Smooth muscle cell (in vitro differentiated cells): ENCODE measurements at regions not wholly inside any gene's neighbourhood (a gene's known extent, or its start where the extent isn't known, plus 50 kb on each side); places are given as distances from the start of the nearest gene placed in this dataset.

ENCODE experiments used
- DNase-seq: peaks from one replicate; lab custom pipeline; 2025; ENCODE audit not compliant: unreplicated experiment; lab: John Stamatoyannopoulos, UW
- H2AFZ ChIP-seq: fragments of 200-600 bp; sonication (generic); 2 replicates; pipeline ENCODE4 v1.6.0; 2016; ENCODE audit warnings: antibody characterized with exemption, low read depth, mild to moderate bottlenecking
- H3F3A ChIP-seq: fragments of 200-600 bp; sonication (generic); 2 replicates; pipeline ENCODE4 v1.6.0; 2017; ENCODE audit warnings: antibody characterized with exemption, low read depth
- H3K27ac ChIP-seq: fragments of 200-600 bp; sonication (generic); 2 replicates; pipeline ENCODE4 v1.5.1; 2016; ENCODE audit warnings: low read depth, mild to moderate bottlenecking
- H3K27me3 ChIP-seq: fragments of 200-600 bp; sonication (generic); 2 replicates; pipeline ENCODE4 v1.6.1; 2016; ENCODE audit warnings: low read depth, mild to moderate bottlenecking
- H3K36me3 ChIP-seq: fragments of 200-600 bp; sonication (generic); 2 replicates; pipeline ENCODE4 v1.5.1; 2016; ENCODE audit warnings: low read depth
- H3K4me1 ChIP-seq: fragments of 200-600 bp; sonication (generic); 2 replicates; pipeline ENCODE4 v1.5.1; 2016; ENCODE audit warnings: low read depth
- H3K4me2 ChIP-seq: fragments of 200-600 bp; sonication (generic); 2 replicates; pipeline ENCODE4 v1.6.0; 2016; ENCODE audit warnings: mild to moderate bottlenecking
- H3K4me3 ChIP-seq: fragments of 200-600 bp; sonication (generic); 2 replicates; pipeline ENCODE4 v1.5.1; 2016; ENCODE audit warnings: mild to moderate bottlenecking
- H3K79me2 ChIP-seq: fragments of 200-600 bp; sonication (generic); 2 replicates; pipeline ENCODE4 v1.6.0; 2016; ENCODE audit warnings: low read depth, mild to moderate bottlenecking
- H3K9ac ChIP-seq: fragments of 200-600 bp; sonication (generic); 2 replicates; pipeline ENCODE4 v1.6.0; 2016; ENCODE audit warnings: low read depth
- H3K9me3 ChIP-seq: fragments of 200-600 bp; sonication (generic); replicated peaks from 2 replicates; pipeline ENCODE4 v1.5.1; 2016; ENCODE audit warnings: low read depth
- H4K20me1 ChIP-seq: fragments of 200-600 bp; sonication (generic); 2 replicates; pipeline ENCODE4 v1.6.0; 2016; ENCODE audit warnings: low read depth
- CTCF ChIP-seq: fragments of 200-600 bp; sonication (generic); IDR thresholded peaks from 2 replicates; pipeline ENCODE4 v1.5.1; 2017; ENCODE audit warnings: borderline replicate concordance, mild to moderate bottlenecking, antibody characterized with exemption; ENCODE audit not compliant: insufficient read depth, poor library complexity, severe bottlenecking
- WGBS: methylation state at CpG from one replicate; pipeline ENCODE4 v1.1.7; 2016; ENCODE audit warnings: low lambda C conversion rate; 5-methylcytosine and 5-hydroxymethylcytosine counted together

- H3K27ac ChIP-seq = no peak overlapping the region
- H3K79me2 ChIP-seq = no peaks in the 10 kb centered on the region
- no peaks in the 10 kb centered on the region for H3K27me3 ChIP-seq
- H3K9me3 ChIP-seq = no peaks in the 10 kb centered on the region
- 90% methylated on average over 7 of the region's 7 CpGs for WGBS
- no peaks in the 10 kb centered on the region for H3F3A ChIP-seq
- no peaks in the 10 kb centered on the region for H3K4me1 ChIP-seq
- H3K36me3 ChIP-seq = no peaks in the 10 kb centered on the region
- no peak for DNase-seq
- no peak overlapping the region for H2AFZ ChIP-seq
- H3K4me2 ChIP-seq = no peak overlapping the region
- H3K9ac ChIP-seq = no peak overlapping the region
- no peak overlapping the region for H3K4me3 ChIP-seq
- no peaks in the 10 kb centered on the region for H4K20me1 ChIP-seq
- TF ChIP-seq CTCF = no peak
These were observed 122.0 kb upstream of the STMND1 start for GRCh38 chr6:16979677-16980370.

- Histone ChIP-seq H3F3A (no peaks in the 10 kb centered on the region), H3K4me1 (no peaks in the 10 kb centered on the region), H3K9ac (no peak overlapping the region), H3K9me3 (no peaks in the 10 kb centered on the region), H3K4me2 (no peak overlapping the region), H4K20me1 (no peaks in the 10 kb centered on the region), H3K27ac (no peak overlapping the region), H2AFZ (no peak overlapping the region), H3K27me3 (no peaks in the 10 kb centered on the region), H3K4me3 (no peak overlapping the region), H3K36me3 (no peaks in the 10 kb centered on the region), H3K79me2 (no peaks in the 10 kb centered on the region)
- no peak for DNase-seq
- TF ChIP-seq CTCF = no peak
These were observed 123.2 kb upstream of the STMND1 start for GRCh38 chr6:16978686-16979085.

- 93% methylated on average over 7 of the region's 7 CpGs for WGBS
- H3K27me3 ChIP-seq = no peaks in the 10 kb centered on the region
These were observed 125.3 kb upstream of the STMND1 start for GRCh38 chr6:16976385-16977183.

More at GRCh38 chr6:16976385-16977183, 125.3 kb upstream of the STMND1 start:
- Histone ChIP-seq H3K9ac (no peak overlapping the region), H3K36me3 (no peaks in the 10 kb centered on the region), H4K20me1 (no peaks in the 10 kb centered on the region), H3K27ac (no peak overlapping the region), H3K4me2 (no peak overlapping the region), H3K9me3 (no peaks in the 10 kb centered on the region), H3F3A (no peaks in the 10 kb centered on the region), H3K4me3 (no peak overlapping the region), H3K4me1 (no peaks in the 10 kb centered on the region), H2AFZ (no peak overlapping the region), H3K79me2 (no peaks in the 10 kb centered on the region)
- no peak for DNase-seq
- TF ChIP-seq CTCF = no peak
